Body of pancreas (tissue), 4 donors: ENCODE measurements at regions not wholly inside any gene's neighbourhood (a gene's known extent, or its start where the extent isn't known, plus 50 kb on each side); places are given as distances from the start of the nearest gene placed in this dataset.

Experiments
- POLR2A ChIP-seq, 3 donors: fragments of 450-650 bp; IDR thresholded peaks; one replicate each; pipeline ENCODE4 v1.6.1; 2016; ENCODE audit warnings: antibody characterized with exemption in 3 of 3, mild to moderate bottlenecking in 2 of 3
- TF ChIP-seq, protein P1 (sequence below), 7 experiments: fragments of 450-650 bp in 4 of 7; fragments of 200-600 bp in 3 of 7; sonication (generic) in 3 of 7; IDR thresholded peaks; one replicate each; pipeline ENCODE4 v1.5.1; 2016 to 2019; ENCODE audit warnings: antibody characterized with exemption in 7 of 7

DNA sequence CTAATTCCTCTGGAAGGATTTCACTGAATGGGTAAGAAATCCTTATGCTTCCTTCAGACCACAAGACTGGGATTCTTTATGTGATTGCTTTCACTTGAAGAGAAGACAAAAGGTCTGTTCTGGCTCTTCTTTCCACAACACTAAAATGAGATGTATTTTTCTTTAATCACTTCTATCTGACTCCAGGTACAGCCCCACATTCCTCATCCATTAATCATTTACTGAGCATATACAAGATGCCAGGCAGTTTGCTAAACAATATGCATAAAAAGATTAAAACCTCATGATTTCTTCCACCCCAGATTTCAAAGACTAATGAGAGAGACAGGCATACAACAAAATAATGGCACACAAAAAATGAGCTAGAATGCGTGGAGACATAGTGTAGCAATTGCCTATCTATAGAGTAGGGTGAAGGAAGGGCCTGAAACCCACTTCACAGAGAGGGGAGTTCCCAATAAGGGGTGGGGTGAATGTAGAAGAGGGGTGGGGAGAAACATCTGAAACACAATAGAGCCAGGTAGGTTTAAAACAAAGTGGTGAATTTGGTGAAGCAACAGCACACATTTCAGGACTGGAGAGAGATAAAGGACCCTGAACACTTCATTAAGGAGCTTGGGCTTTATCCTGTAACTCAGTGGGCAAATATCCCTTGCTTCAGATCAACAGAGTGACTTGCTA lies 65.1 kb upstream of the PRB2 start:
- TF ChIP-seq, protein P1, sequence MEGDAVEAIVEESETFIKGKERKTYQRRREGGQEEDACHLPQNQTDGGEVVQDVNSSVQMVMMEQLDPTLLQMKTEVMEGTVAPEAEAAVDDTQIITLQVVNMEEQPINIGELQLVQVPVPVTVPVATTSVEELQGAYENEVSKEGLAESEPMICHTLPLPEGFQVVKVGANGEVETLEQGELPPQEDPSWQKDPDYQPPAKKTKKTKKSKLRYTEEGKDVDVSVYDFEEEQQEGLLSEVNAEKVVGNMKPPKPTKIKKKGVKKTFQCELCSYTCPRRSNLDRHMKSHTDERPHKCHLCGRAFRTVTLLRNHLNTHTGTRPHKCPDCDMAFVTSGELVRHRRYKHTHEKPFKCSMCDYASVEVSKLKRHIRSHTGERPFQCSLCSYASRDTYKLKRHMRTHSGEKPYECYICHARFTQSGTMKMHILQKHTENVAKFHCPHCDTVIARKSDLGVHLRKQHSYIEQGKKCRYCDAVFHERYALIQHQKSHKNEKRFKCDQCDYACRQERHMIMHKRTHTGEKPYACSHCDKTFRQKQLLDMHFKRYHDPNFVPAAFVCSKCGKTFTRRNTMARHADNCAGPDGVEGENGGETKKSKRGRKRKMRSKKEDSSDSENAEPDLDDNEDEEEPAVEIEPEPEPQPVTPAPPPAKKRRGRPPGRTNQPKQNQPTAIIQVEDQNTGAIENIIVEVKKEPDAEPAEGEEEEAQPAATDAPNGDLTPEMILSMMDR (IDR thresholded peaks at IDR 0.05): no peak
- no peak for TF ChIP-seq POLR2A (IDR thresholded peaks at IDR 0.05)
